Aorta (tissue), 5 donors: ENCODE measurements at regions not wholly inside any gene's neighbourhood (a gene's known extent, or its start where the extent isn't known, plus 50 kb on each side); places are given as distances from the start of the nearest gene placed in this dataset.

ENCODE experiments used
- ATAC-seq: fragments of 200-7000 bp; cut with Tn5 transposase; one replicate; pipeline ENCODE4 v1.9.1; 2022; ENCODE audit warnings: moderate library complexity; ENCODE audit not compliant: low FRiP score
- DNase-seq, 2 donors: peaks; one replicate each; pipeline ENCODE4 v3.0.0-alpha.2; 2020
- H3K27ac ChIP-seq, 2 donors: one replicate each; pipeline ENCODE4 v1.5.1; 2013; ENCODE audit warnings: low read length in 2 of 2, mild to moderate bottlenecking in 2 of 2, moderate library complexity in 2 of 2, control low read depth in 1 of 2, inconsistent platforms in 1 of 2, low read depth in 1 of 2
- H3K27me3 ChIP-seq, 2 donors: one replicate each; pipeline ENCODE4 v1.6.1; 2013; ENCODE audit warnings: control low read depth in 1 of 2, low read length in 1 of 2, mild to moderate bottlenecking in 1 of 2, moderate library complexity in 1 of 2; ENCODE audit not compliant: insufficient read depth in 2 of 2, control insufficient read depth in 1 of 2
- H3K36me3 ChIP-seq, 2 donors: one replicate each; pipeline ENCODE4 v1.6.1; 2013; ENCODE audit warnings: control low read depth in 1 of 2, low read length in 1 of 2, mild to moderate bottlenecking in 1 of 2; ENCODE audit not compliant: insufficient read depth in 2 of 2, control insufficient read depth in 1 of 2
- H3K4me1 ChIP-seq, 2 donors: one replicate each; pipeline ENCODE4 v1.6.1; 2013; ENCODE audit warnings: low read length in 2 of 2, control low read depth in 1 of 2, mild to moderate bottlenecking in 1 of 2, moderate library complexity in 1 of 2; ENCODE audit not compliant: insufficient read depth in 2 of 2, control insufficient read depth in 1 of 2
- H3K4me3 ChIP-seq, 2 donors: one replicate each; pipeline ENCODE4 v1.5.1; 2013; ENCODE audit warnings: low read length in 2 of 2, control low read depth in 1 of 2, mild to moderate bottlenecking in 1 of 2
- H3K9me3 ChIP-seq: one replicate; pipeline ENCODE4 v1.6.1; 2013; ENCODE audit warnings: mild to moderate bottlenecking, low read length; ENCODE audit not compliant: control insufficient read depth
- WGBS, 2 donors: extraction: QIAGEN DNeasy Blood & Tissue Kit; methylation state at CpG; one replicate each; pipeline ENCODE4 v1.1.7; 2013; 5-methylcytosine and 5-hydroxymethylcytosine counted together
- intact Hi-C, 2 donors: fragments of 100-400 bp; cut with DNase I; formaldehyde crosslinking; loops; one replicate each; pipeline versions ENCODE4 v1.14.2 to v1.15.0; 2022
- donor health status: healthy with polysubstance abuse.
- donor health status: Bipolar disorder and iron deficiency.
- donor health status: DM: no; HTN: no; CAD: no.
- donor health status: DM: no; HTN: no; CAD: no.
- donor health status: DM: yes; HTN: yes; CAD: no.

DNA sequence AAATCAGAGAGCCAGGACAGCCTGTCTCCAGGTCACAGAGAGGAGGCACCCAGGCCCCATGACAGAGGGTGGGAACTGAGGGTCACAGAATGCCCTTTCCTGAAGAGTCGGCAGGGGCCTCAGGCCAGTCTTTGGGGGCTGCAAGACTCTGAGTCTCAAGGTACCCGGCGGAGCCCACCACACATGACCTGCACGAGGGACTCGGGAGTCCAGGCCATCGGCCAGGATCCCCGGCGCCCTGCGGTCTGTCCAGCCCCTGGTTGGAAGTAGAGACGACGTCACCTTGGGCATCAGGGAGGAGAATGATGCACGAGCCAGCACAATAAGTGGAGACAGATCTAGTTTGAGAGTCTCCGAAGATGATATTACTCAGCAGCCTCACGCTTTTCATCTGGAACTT, 234.7 kb upstream of the SDK2 start:
- no peak for DNase-seq
- Histone ChIP-seq H3K4me1 (no peaks in the 10 kb centered on the region), H3K9me3 (no peaks in the 10 kb centered on the region), H3K36me3 (no peaks in the 10 kb centered on the region), H3K27me3 (no peaks in the 10 kb centered on the region), H3K27ac (no peak overlapping the region), H3K4me3 (no peak overlapping the region)
- ATAC-seq, result no peak
- intact Hi-C loops, result no loop called here
- 86 to 90% methylated on average over 14 of the region's 14 CpGs for WGBS, 2 donors

DNA sequence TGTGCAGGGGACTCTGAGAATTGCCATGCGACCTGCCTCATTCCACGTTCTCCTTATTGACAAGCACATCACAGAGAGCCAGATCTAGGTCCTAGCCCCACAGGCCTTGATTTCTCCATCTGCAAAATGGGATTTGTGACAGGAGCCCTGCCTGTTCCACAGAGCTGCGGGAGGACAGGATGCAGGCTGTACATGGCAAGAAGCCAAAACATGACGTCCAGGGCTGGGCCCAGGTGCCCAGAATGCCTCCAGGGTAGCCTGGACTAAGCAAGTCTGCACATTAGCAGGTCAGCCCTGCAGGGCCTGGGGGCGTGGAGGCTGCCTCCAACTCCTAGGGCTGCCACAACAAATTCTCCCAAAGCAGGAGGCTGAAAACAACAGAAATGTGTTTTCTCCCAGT, 235.7 kb upstream of the SDK2 start:
- intact Hi-C loops, result no loop called here
- H3K9me3 ChIP-seq, result no peaks in the 10 kb centered on the region
- no peak for ATAC-seq
- no peak overlapping the region for H3K4me3 ChIP-seq
- H3K27me3 ChIP-seq, result no peaks in the 10 kb centered on the region
- no peaks in the 10 kb centered on the region for H3K36me3 ChIP-seq
- H3K27ac ChIP-seq, result no peak overlapping the region
- no peak for DNase-seq
- 63 to 69% methylated on average over 5 of the region's 5 CpGs for WGBS, 2 donors
- no peaks in the 10 kb centered on the region for H3K4me1 ChIP-seq

DNA sequence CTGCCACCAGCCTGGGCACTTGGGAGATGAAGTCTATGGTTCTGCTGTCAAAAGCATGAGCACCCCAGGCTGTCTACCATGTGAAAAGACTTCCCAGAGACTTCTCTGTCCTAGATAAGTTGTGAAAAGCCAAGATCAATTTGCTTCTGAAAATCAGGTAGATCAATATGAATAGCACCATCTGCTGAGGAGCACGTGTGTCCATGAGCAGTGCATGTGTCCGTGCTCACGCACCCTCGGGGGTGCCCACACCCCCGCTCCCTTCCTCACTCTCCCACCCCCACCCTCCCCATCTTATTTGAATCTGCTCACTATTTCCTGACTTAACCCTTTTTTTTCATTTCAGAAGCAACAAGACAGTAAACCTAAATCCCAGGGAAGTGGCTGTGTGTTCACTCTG, 238.3 kb upstream of the SDK2 start:
- no peak overlapping the region for H3K4me3 ChIP-seq
- ATAC-seq (no peak), DNase-seq (no peak)
- intact Hi-C loops, result no loop called here
- H3K4me1 ChIP-seq, result no peaks in the 10 kb centered on the region
- H3K9me3 ChIP-seq, result no peaks in the 10 kb centered on the region
- H3K36me3 ChIP-seq, result no peaks in the 10 kb centered on the region
- H3K27ac ChIP-seq, result no peak overlapping the region
- whole genome bisulfite sequencing, 2 donors, result 59% methylated on average over 5 of the region's 5 CpGs
- H3K27me3 ChIP-seq, result no peaks in the 10 kb centered on the region

DNA sequence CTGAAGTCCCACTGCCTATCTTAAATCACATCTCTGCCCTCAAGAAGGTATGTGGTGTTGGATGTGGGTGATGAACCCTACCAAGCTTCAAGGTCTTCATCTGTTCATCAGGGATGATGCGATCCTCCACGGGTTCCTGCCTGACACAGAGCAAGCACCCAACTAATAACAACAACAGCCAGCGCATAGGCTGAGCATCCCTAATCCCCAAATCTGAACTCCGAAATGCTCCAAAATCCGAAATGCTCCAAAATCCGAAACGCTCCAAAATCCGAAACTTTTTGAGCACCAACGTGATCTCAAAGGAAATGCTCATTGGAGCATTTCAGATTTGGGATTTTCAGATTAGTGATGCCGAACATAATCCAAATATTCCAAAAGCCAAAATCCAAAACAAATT, 238.9 kb upstream of the SDK2 start:
- Histone ChIP-seq H3K4me3 (no peak overlapping the region), H3K4me1 (no peaks in the 10 kb centered on the region), H3K9me3 (no peaks in the 10 kb centered on the region), H3K27ac (no peak overlapping the region), H3K27me3 (no peaks in the 10 kb centered on the region), H3K36me3 (no peaks in the 10 kb centered on the region)
- DNase-seq, result no peak
- intact Hi-C loops, result no loop called here
- 86 to 87% methylated on average over 10 of the region's 10 CpGs for WGBS, 2 donors
- no peak for ATAC-seq

DNA sequence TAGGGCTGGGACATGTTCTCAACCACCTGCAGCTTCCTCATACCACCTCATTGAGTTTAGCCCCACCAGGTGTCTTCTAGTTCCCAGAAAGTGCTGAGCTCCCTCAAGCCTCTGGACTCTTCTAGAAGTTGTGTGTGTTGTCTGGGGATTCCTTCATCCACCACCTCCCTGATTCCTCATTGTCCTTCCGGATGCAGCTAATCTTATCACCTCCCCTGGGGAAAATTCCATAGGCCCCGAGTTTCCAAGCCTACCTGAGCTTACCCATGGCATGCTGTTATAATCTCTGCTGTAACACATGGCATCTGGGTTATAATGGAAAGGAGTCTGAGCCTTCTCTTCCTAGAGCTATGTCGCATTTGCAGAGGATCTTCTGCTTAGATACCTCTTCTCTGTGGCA, 243.5 kb upstream of the SDK2 start:
- H3K27me3 ChIP-seq, result no peaks in the 10 kb centered on the region
- intact Hi-C loops, result no loop called here
- ATAC-seq (no peak), DNase-seq (no peak)
- no peaks in the 10 kb centered on the region for H3K36me3 ChIP-seq
- 73 to 87% methylated on average over 3 of the region's 3 CpGs for WGBS, 2 donors
- H3K9me3 ChIP-seq, result peaks cover 2% of the 10 kb centered on the region
- no peak overlapping the region for H3K27ac ChIP-seq
- no peak overlapping the region for H3K4me3 ChIP-seq
- H3K4me1 ChIP-seq, result no peaks in the 10 kb centered on the region

DNA sequence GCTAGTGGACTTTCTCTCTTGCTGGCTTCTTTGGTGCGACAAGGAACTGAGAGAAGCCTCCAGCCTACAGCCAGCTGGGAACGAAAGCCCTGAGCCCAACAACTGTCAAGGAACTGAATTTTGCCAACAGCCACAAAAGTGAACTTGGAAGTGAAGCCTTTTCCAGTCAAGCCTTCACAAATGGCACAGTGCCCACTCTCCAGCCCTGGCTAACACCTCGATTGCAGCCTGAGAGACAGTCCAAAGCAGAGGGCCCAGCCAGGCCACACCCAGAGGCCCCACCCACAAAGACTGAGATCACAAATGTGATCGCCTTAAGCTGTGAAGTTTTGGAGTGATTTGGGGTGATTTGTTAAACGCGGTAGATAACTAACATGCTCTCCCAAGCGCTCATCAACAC, 244.6 kb upstream of the SDK2 start:
- H3K4me1 ChIP-seq, result no peaks in the 10 kb centered on the region
- no peak overlapping the region for H3K4me3 ChIP-seq
- WGBS, 2 donors, result 30 to 32% methylated on average over 7 of the region's 7 CpGs
- DNase-seq (no peak), ATAC-seq (no peak)
- H3K27ac ChIP-seq, result no peak overlapping the region
- intact Hi-C loops, result no loop called here
- H3K9me3 ChIP-seq, result peaks cover 2% of the 10 kb centered on the region
- H3K27me3 ChIP-seq, result no peaks in the 10 kb centered on the region
- H3K36me3 ChIP-seq, result no peaks in the 10 kb centered on the region

DNA sequence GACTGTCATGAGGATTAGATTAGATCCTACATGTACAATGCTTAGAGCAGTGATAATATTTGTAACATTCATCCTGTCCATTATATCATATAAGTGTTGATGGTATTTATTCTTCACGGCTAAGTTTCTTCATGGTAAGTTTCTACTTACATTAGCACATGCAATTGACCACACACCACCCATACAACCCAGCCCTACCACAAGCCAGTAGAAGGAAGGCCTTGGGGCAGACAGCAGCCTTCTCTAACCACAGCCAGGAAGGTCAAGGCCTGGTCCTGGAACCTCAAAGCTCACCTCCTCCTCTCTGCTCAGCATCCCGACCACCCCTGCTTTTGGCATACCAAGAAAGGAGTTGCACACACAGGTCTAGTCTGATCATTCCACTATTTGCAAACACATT, 245.2 kb upstream of the SDK2 start:
- H3K27me3 ChIP-seq, result no peaks in the 10 kb centered on the region
- H3K4me1 ChIP-seq, result no peaks in the 10 kb centered on the region
- 92 to 97% methylated on average over 2 of the region's 2 CpGs for WGBS, 2 donors
- no peaks in the 10 kb centered on the region for H3K36me3 ChIP-seq
- intact Hi-C loops, result no loop called here
- DNase-seq (no peak), ATAC-seq (no peak)
- no peak overlapping the region for H3K4me3 ChIP-seq
- H3K9me3 ChIP-seq, result peaks cover 2% of the 10 kb centered on the region
- H3K27ac ChIP-seq, result no peak overlapping the region

DNA sequence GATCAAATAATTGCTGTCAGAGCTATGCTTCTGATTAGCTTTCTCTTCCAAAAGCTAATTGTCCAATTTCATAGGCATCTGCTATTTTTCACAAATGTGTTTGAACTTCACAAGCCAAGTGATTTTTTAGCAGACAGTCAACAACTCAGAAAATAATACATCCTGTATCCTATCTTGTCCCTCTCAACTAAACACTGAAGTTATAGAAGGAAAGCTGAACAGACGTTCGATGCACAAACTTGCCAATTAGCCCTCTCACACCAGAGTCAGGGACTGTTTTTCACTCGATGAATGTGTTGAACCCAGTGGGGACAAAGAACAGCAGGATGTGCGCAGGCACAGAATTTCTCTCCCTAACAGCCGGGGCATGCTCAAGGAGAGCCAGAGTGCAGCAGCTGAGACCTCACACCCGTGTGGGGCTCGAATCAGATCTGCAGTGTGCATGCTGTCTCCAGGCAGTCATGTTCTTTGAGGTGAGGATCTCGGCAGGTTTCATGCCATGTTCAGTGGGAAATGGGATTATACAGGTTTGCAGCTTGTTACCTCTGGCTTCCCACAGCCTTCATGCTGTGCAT, 246.7 kb upstream of the SDK2 start:
- no peak for DNase-seq
- 89 to 91% methylated on average over 8 of the region's 8 CpGs for WGBS, 2 donors
- no peak for ATAC-seq
- H3K4me1 ChIP-seq, result no peaks in the 10 kb centered on the region
- no peak overlapping the region for H3K27ac ChIP-seq
- H3K27me3 ChIP-seq, result no peaks in the 10 kb centered on the region
- no peak overlapping the region for H3K4me3 ChIP-seq
- intact Hi-C loops, result no loop called here
- H3K9me3 ChIP-seq, result peaks cover 2% of the 10 kb centered on the region
- no peaks in the 10 kb centered on the region for H3K36me3 ChIP-seq

DNA sequence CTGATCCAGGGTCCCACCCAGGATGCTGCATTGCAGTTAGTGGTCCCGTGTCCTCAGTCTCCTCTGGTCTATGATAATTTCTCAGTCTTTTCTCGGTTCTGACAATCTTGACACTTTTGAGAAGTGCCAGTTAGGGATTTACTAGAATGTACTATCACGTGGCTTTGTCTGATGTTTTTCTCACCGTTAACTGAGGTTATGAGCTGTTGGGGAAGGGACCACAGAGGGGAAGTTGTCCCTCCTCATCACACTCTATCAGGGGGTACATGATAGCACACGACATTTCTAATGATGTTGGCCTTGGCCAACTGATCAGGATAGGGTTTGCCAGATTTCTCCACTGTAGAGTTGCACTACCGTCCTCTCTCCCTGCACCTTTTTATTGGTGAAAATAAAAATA, 250.9 kb upstream of the SDK2 start:
- no peaks in the 10 kb centered on the region for H3K27me3 ChIP-seq

More for the DNA sequence above, 250.9 kb upstream of the SDK2 start:
- ATAC-seq (no peak), DNase-seq (no peak)
- no peaks in the 10 kb centered on the region for H3K4me1 ChIP-seq
- intact Hi-C loops, result no loop called here
- no peaks in the 10 kb centered on the region for H3K36me3 ChIP-seq
- H3K4me3 ChIP-seq, result no peak overlapping the region
- H3K9me3 ChIP-seq, result peaks cover 2% of the 10 kb centered on the region
- H3K27ac ChIP-seq, result no peak overlapping the region
- 69 to 70% methylated on average over 6 of the region's 6 CpGs for WGBS, 2 donors
